Astrocyte of the spinal cord (primary cell): ENCODE measurements at regions not wholly inside any gene's neighbourhood (a gene's known extent, or its start where the extent isn't known, plus 50 kb on each side); places are given as distances from the start of the nearest gene placed in this dataset.

Source experiments
- DNase-seq: peaks from one replicate; pipeline ENCODE4 v3.0.0; 2011; ENCODE audit warnings: low read depth, low spot score
- H3K4me3 ChIP-seq: 2 replicates; pipeline ENCODE4 v1.5.1; 2011; ENCODE audit warnings: low read depth, mild to moderate bottlenecking, low read length, moderate library complexity
- in situ Hi-C: cut with HindIII; loops from 2 replicates; pipeline ENCODE4 v1.10.0; 2017; ENCODE audit warnings: low sequenced_read_pairs
- TF ChIP-seq, protein P1 (sequence below): IDR thresholded peaks from 2 replicates; pipeline ENCODE4 v1.5.1; 2012; ENCODE audit warnings: low read depth, mild to moderate bottlenecking, low read length, inconsistent platforms

DNA sequence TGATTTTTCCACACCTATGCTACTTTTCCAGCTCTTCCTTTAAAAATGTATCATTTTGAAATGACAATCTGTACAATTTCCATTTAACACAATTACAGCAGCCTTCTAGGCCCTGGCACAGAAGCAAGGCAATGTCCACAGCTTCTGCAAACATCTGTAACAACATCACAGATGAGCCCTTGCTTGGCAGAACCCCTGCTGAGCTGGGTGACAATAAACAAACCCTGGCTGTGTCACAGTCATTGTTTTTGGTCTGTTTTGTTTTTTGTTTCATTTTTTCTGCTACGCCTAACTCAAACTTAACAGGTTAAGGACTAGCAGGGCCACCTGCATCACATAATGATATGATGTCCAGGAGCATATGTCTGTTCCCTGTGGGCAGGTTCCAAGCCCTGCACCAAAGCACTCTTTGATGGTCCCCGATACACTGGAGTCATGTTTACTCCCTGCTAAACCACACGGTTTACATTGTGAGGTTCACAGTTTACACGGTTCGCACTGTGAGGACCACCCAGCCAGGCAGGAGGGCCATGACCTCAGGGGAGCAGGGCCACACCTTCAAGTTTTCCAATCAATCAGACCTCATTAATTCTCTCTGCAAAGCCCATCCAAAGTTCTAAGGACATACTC, 186.8 kb upstream of the CHRNA7 start:
- no peak overlapping the region for H3K4me3 ChIP-seq
- TF ChIP-seq, protein P1, sequence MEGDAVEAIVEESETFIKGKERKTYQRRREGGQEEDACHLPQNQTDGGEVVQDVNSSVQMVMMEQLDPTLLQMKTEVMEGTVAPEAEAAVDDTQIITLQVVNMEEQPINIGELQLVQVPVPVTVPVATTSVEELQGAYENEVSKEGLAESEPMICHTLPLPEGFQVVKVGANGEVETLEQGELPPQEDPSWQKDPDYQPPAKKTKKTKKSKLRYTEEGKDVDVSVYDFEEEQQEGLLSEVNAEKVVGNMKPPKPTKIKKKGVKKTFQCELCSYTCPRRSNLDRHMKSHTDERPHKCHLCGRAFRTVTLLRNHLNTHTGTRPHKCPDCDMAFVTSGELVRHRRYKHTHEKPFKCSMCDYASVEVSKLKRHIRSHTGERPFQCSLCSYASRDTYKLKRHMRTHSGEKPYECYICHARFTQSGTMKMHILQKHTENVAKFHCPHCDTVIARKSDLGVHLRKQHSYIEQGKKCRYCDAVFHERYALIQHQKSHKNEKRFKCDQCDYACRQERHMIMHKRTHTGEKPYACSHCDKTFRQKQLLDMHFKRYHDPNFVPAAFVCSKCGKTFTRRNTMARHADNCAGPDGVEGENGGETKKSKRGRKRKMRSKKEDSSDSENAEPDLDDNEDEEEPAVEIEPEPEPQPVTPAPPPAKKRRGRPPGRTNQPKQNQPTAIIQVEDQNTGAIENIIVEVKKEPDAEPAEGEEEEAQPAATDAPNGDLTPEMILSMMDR, result no peak
- in situ Hi-C loops, result no loop called here
- DNase-seq, result no peak

DNA sequence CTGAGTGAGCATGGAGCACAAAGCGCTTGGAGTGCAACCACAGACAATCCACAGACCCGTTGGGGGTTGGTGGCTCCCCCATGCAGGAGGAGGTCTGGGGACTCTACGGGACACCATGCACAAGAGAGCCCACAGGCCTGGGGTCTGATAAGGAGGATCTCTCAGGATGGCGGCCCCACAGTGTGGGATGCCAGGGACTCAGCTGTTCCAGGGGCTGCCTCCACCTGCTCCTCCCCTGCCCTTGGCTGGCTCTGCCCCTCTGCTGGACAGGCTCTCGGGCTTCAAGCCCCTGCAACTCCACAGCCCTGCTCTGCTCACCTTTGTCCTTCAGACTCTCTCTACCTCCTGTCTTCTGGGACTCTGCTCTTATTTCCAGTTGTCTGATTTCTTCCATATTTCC, 184.5 kb upstream of the CHRNA7 start:
- DNase-seq, result no peak
- no peak overlapping the region for H3K4me3 ChIP-seq
- in situ Hi-C loops, result no loop called here
- TF ChIP-seq, protein P1, result no peak

- DNase-seq, result no peak
- in situ Hi-C loops, result no loop called here
- TF ChIP-seq, protein P1, result no peak
- no peak overlapping the region for H3K4me3 ChIP-seq
Measured at GRCh38 chr15:31847961-31848360, 182.4 kb upstream of the CHRNA7 start.

DNA sequence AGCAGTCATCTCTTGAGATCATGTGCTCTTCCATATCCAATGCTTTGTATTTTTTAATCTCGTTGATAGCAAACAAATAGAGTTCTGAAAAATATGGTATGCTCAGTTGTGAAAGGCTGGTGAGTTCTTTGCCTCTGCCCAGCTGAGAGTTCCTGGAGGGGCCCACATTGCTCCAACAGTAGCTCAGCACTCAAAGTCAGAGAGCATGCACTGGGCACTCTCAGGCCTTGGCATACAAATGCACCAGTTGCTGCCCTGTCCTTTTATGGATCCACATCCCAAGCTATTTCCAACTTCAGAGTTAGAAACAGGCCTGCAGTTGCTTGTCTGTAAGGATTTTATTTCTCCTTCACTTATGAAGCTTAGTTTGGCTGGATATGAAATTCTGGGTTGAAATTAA, 181.7 kb upstream of the CHRNA7 start:
- in situ Hi-C loops, result no loop called here
- TF ChIP-seq, protein P1, result no peak
- DNase-seq, result no peak
- H3K4me3 ChIP-seq, result no peak overlapping the region

DNA sequence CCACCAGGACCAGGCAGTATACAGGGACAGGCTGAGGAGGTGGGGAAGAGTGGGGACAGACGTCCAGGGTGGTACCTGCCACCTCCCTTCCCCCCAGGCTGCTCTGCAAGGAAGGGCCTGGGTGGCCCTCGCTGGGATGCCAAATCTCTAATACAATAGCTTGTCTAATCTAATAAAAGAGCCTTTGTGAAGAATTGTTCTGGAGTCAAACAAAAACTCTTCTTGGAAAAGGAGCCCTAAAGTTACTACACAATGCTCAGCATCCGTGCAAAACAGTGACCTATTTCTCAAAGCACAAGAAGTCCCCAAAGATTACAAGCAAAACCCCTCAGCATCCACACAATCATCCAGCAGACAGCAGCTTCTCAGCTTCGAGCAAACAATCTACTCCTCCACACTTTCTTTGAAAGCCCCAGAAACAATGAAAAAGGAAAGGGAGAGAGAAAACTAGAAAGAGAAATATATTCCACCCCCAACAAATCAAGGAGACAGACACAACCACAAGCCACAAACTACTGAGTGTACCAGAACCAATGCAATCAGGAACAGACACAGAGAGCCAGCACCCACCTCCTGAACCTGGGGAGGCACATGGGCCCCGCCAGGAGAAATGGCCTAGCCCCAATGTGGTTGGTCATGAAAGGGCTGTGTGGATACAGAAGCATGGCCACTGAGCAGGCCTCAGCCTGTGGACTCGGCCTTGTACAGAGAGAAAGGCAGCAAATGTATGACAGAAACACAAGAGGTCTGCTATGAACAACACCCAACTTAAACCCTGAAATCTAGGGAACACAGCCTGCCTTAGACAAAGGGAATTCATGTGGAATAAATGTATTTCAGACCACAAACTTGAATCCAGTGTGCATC, 177.1 kb upstream of the CHRNA7 start:
- no peak for DNase-seq
- no peak overlapping the region for H3K4me3 ChIP-seq
- TF ChIP-seq, protein P1, result no peak
- in situ Hi-C loops, result no loop called here

- no peak overlapping the region for H3K4me3 ChIP-seq
- TF ChIP-seq, protein P1, result no peak
- DNase-seq, result no peak
- in situ Hi-C loops, result no loop called here
Measured at GRCh38 chr15:31856581-31856980, 173.7 kb upstream of the CHRNA7 start.
